Lower lobe of right lung (tissue), 2 donors: ENCODE measurements at regions not wholly inside any gene's neighbourhood (a gene's known extent, or its start where the extent isn't known, plus 50 kb on each side); places are given as distances from the start of the nearest gene placed in this dataset.
"Not testable (repeated sequence)": the region's sequence is repeated elsewhere in the genome, so short reads cannot be mapped to it uniquely, and the experiment has no call there.

ENCODE experiments used
- ATAC-seq, 2 donors: fragments of 200-7000 bp; cut with Tn5 transposase; one replicate each; pipeline ENCODE4 v1.9.1; 2020 to 2022; ENCODE audit warnings: mild to moderate bottlenecking in 2 of 2, moderate library complexity in 2 of 2
- DNase-seq: peaks from one replicate; pipeline ENCODE4 v3.0.0-alpha.2; 2020
- H3K27ac ChIP-seq: fragments of 200-600 bp; one replicate; pipeline ENCODE4 v1.8.0; 2022
- H3K27me3 ChIP-seq: fragments of 200-600 bp; one replicate; pipeline ENCODE4 v1.8.0; 2022; ENCODE audit warnings: low read depth
- H3K36me3 ChIP-seq: fragments of 200-600 bp; one replicate; pipeline ENCODE4 v1.8.0; 2022; ENCODE audit warnings: mild to moderate bottlenecking
- H3K4me1 ChIP-seq: fragments of 200-600 bp; one replicate; pipeline ENCODE4 v1.8.0; 2022
- H3K4me3 ChIP-seq: fragments of 200-600 bp; one replicate; pipeline ENCODE4 v1.8.0; 2022; ENCODE audit warnings: mild to moderate bottlenecking
- H3K9me3 ChIP-seq: fragments of 200-600 bp; one replicate; pipeline ENCODE4 v1.8.0; 2022
- CTCF ChIP-seq: fragments of 200-600 bp; IDR thresholded peaks from one replicate; pipeline ENCODE4 v1.8.0; 2022; ENCODE audit warnings: antibody characterized with exemption, mild to moderate bottlenecking
- intact Hi-C: fragments of 100-400 bp; cut with DNase I; formaldehyde crosslinking; loops from one replicate; pipeline ENCODE4 v1.11.0; 2022
- donor health status: DM: no; HTN: yes; CAD: no; lungs with severe emphysema.

GRCh38 chr10:86579883-86580520 lies 58.4 kb upstream of the WAPL start:
- DNase-seq (no peak), ATAC-seq (peak; percentile 50 to 53)
- Histone ChIP-seq H3K4me1 (peaks cover 8% of the 10 kb centered on the region), H3K9me3 (no peaks in the 10 kb centered on the region), H3K36me3 (no peaks in the 10 kb centered on the region), H3K27me3 (no peaks in the 10 kb centered on the region), H3K27ac (no peak overlapping the region), H3K4me3 (no peak overlapping the region)
- intact Hi-C loops: no loop called here
- TF ChIP-seq CTCF: no peak

DNA sequence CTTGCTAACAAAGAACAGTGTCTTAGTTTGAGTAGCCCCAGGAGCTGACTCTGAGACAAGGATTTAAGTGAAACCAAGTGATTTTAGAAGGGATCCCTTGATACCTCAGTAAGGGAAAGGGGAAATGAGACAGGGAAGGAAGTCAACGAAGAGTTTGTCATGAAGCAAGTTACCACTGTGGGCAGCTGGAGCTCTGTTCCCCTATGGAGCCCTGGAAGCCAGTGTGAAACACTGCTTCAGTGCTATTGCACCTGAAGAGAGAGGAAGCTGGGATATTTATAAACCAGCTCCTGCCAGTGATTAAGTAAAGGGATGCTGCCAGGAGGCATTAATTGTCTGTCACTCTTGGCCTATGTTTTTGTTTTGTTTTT lies 58.9 kb upstream of the WAPL start:
- ATAC-seq (peak; percentile 62 to 67), DNase-seq (no peak)
- Histone ChIP-seq H3K4me3 (no peak overlapping the region), H3K27ac (no peak overlapping the region), H3K4me1 (peaks cover 13% of the 10 kb centered on the region), H3K27me3 (no peaks in the 10 kb centered on the region), H3K36me3 (no peaks in the 10 kb centered on the region), H3K9me3 (no peaks in the 10 kb centered on the region)
- TF ChIP-seq CTCF: no peak
- intact Hi-C loops: no loop called here

DNA sequence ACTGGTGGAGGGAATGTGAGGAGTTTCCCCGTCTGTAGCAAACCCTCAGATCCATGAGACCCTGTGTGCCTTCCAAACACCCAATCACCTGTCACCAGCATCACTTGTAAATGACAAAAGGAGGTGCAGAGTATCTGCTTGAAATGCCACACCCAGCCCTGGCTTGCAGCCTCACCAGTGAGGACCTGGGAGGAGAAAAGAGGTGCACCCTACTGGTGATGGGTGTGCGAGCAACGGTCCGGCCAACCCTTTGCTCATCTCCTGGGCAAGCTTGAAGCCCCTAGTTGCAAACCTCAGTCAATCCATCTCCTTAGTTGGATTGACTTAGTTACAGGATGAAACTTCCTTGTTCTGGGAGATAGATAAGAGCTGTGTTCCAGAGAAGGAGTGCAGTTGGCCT lies 62.4 kb upstream of the WAPL start:
- H3K36me3 ChIP-seq: no peaks in the 10 kb centered on the region
- ATAC-seq: no peak
- no peaks in the 10 kb centered on the region for H3K9me3 ChIP-seq
- TF ChIP-seq CTCF: no peak
- H3K4me1 ChIP-seq: peaks cover 15% of the 10 kb centered on the region
- no peak overlapping the region for H3K27ac ChIP-seq
- no peak for DNase-seq
- H3K27me3 ChIP-seq: no peaks in the 10 kb centered on the region
- no peak overlapping the region for H3K4me3 ChIP-seq
- intact Hi-C loops: no loop called here

DNA sequence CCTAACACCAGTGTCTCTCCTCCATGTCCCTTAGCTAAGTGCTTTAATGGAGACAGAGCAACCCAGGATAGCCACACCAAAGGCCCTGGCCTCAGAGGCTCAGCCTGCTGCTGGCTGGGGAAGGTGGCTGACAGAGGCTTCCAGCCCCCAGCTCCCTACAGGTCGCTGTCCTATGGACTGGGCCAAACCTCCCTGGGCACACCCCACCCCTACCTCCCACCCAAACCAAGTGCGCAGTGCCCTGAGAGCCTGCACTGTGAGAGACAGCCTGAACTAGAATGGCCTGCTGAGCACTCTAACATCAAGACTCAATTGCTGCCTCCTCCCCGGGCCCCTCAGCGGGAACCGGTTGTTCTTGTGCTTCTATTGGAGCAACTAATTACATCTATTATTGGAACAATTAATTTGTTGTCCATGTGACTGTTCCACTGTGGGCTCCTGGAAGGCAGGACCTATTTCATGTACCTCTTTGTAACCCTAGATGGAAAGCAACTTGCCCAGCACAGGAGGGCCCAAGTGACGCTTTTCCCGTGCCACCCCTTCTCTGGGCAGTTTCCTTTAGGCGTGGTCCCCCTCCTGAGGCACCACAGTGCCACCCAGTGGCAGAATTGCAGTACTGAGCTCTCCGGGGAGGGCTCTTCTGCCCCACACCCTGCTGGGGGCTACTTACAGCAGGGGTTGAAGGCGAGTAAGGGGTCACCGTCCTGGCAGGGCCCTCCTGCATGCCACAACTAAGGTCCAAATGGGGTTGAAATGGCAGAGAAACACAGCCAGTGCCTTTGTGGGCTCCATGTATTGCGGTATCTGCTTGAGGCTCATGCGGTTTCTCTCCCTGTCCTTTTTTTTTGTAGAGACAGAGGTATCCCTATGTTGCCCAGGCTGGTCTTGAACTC lies 63.7 kb upstream of the WAPL start:
- peak; percentile 95 to 97 for ATAC-seq
- Histone ChIP-seq H3K9me3 (no peaks in the 10 kb centered on the region), H3K4me1 (peaks cover 15% of the 10 kb centered on the region), H3K36me3 (no peaks in the 10 kb centered on the region), H3K27ac (no peak overlapping the region), H3K27me3 (no peaks in the 10 kb centered on the region), H3K4me3 (no peak overlapping the region)
- intact Hi-C loops: no loop called here
- TF ChIP-seq CTCF: peak; percentile 98
- peak; percentile 72 for DNase-seq

- H3K4me3 ChIP-seq: no peak overlapping the region
- TF ChIP-seq CTCF: no peak
- no peak overlapping the region for H3K27ac ChIP-seq
- no peaks in the 10 kb centered on the region for H3K36me3 ChIP-seq
- ATAC-seq: no peak
- H3K9me3 ChIP-seq: no peaks in the 10 kb centered on the region
- intact Hi-C loops: no loop called here
- H3K4me1 ChIP-seq: peaks cover 10% of the 10 kb centered on the region
- DNase-seq: no peak
- no peaks in the 10 kb centered on the region for H3K27me3 ChIP-seq
Observed at GRCh38 chr10:86586516-86586915, 64.9 kb upstream of the WAPL start.

DNA sequence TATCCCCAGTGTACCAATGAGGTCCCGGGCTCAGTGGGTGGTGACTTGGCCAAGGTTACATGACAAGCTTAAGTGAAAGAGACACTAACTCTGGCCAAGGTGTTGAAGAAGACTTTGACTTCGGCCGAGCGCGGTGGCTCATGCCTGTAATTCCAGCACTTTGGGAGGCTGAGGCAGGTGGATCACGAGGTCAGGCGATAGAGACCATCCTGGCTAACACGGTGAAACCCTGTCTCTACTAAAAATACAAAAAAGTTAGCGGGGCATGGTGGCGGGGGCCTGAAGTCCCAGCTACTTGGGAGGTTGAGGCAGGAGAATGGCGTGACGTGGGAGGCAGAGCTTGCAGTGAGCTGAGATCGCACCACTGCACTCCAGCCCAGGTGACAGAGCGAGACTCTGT lies 65.6 kb upstream of the OPN4 start:
- H3K9me3 ChIP-seq, H3K27me3 ChIP-seq, H3K4me3 ChIP-seq, H3K27ac ChIP-seq, H3K36me3 ChIP-seq, ATAC-seq, DNase-seq, H3K4me1 ChIP-seq, intact Hi-C loops: not testable (repeated sequence)
